Glutamatergic neuron (in vitro differentiated cells): ENCODE measurements at regions not wholly inside any gene's neighbourhood (a gene's known extent, or its start where the extent isn't known, plus 50 kb on each side); places are given as distances from the start of the nearest gene placed in this dataset.

ENCODE experiments used
- DNase-seq: peaks from one replicate; pipeline ENCODE4 v3.0.0; 2022
- H3K27ac Mint-ChIP-seq: one replicate; pipeline ENCODE4 v1.8.0; 2020; ENCODE audit warnings: mild to moderate bottlenecking, mixed read lengths, inconsistent platforms; ENCODE audit not compliant: unreplicated experiment
- H3K27me3 Mint-ChIP-seq: one replicate; pipeline ENCODE4 v1.8.0; 2020; ENCODE audit warnings: mild to moderate bottlenecking, moderate library complexity, mixed read lengths, inconsistent platforms; ENCODE audit not compliant: unreplicated experiment
- H3K36me3 Mint-ChIP-seq: one replicate; pipeline ENCODE4 v1.8.0; 2020; ENCODE audit warnings: mild to moderate bottlenecking, mixed read lengths, inconsistent platforms; ENCODE audit not compliant: unreplicated experiment
- H3K4me1 Mint-ChIP-seq: one replicate; pipeline ENCODE4 v1.8.0; 2020; ENCODE audit warnings: mild to moderate bottlenecking, low read depth, mixed read lengths, inconsistent platforms; ENCODE audit not compliant: unreplicated experiment
- H3K4me3 Mint-ChIP-seq: one replicate; pipeline ENCODE4 v1.8.0; 2020; ENCODE audit warnings: mild to moderate bottlenecking, mixed read lengths, inconsistent platforms; ENCODE audit not compliant: unreplicated experiment
- H3K9me3 Mint-ChIP-seq: one replicate; pipeline ENCODE4 v1.8.0; 2020; ENCODE audit warnings: mild to moderate bottlenecking, moderate library complexity, mixed read lengths, inconsistent platforms; ENCODE audit not compliant: unreplicated experiment
- CTCF ChIP-seq: fragments of 200-600 bp; sonication (generic); IDR thresholded peaks from one replicate; pipeline ENCODE4 v1.5.0; 2021; ENCODE audit not compliant: partially characterized antibody, unreplicated experiment

GRCh38 chr1:239283216-239283615, 103.2 kb upstream of the CHRM3 start:
- no peak for TF ChIP-seq CTCF
- no peaks in the 10 kb centered on the region for H3K9me3 Mint-ChIP-seq
- no peaks in the 10 kb centered on the region for H3K27me3 Mint-ChIP-seq
- no peak for DNase-seq
- H3K27ac Mint-ChIP-seq = no peak overlapping the region
- no peaks in the 10 kb centered on the region for H3K4me1 Mint-ChIP-seq
- H3K36me3 Mint-ChIP-seq = no peaks in the 10 kb centered on the region
- no peak overlapping the region for H3K4me3 Mint-ChIP-seq

- H3K36me3 Mint-ChIP-seq = no peaks in the 10 kb centered on the region
- DNase-seq = no peak
- no peaks in the 10 kb centered on the region for H3K4me1 Mint-ChIP-seq
- no peaks in the 10 kb centered on the region for H3K27me3 Mint-ChIP-seq
- H3K4me3 Mint-ChIP-seq = no peak overlapping the region
- no peak for TF ChIP-seq CTCF
- H3K9me3 Mint-ChIP-seq = no peaks in the 10 kb centered on the region
- no peak overlapping the region for H3K27ac Mint-ChIP-seq
Measured at GRCh38 chr1:239282411-239282810, 104.0 kb upstream of the CHRM3 start.

- Mint-ChIP-seq H3K36me3 (peaks cover 5% of the 10 kb centered on the region), H3K9me3 (no peaks in the 10 kb centered on the region), H3K27me3 (no peaks in the 10 kb centered on the region), H3K4me1 (no peaks in the 10 kb centered on the region), H3K4me3 (no peak overlapping the region), H3K27ac (no peak overlapping the region)
- no peak for DNase-seq
- no peak for TF ChIP-seq CTCF
Measured at GRCh38 chr1:239276051-239276450, 110.3 kb upstream of the CHRM3 start.

- no peak for DNase-seq
- TF ChIP-seq CTCF = no peak
- Mint-ChIP-seq H3K4me3 (no peak overlapping the region), H3K36me3 (peaks cover 5% of the 10 kb centered on the region), H3K9me3 (no peaks in the 10 kb centered on the region), H3K4me1 (no peaks in the 10 kb centered on the region), H3K27me3 (no peaks in the 10 kb centered on the region), H3K27ac (no peak overlapping the region)
Measured at GRCh38 chr1:239274242-239274830, 112.0 kb upstream of the CHRM3 start.

GRCh38 chr1:239270509-239270908, 115.9 kb upstream of the CHRM3 start:
- Mint-ChIP-seq H3K9me3 (peaks cover 2% of the 10 kb centered on the region), H3K4me1 (peaks cover 11% of the 10 kb centered on the region), H3K4me3 (no peak overlapping the region), H3K27ac (no peak overlapping the region), H3K36me3 (peaks cover 5% of the 10 kb centered on the region), H3K27me3 (peaks cover 2% of the 10 kb centered on the region)
- TF ChIP-seq CTCF = no peak
- DNase-seq = no peak
